Keratinocyte (primary cell): ENCODE measurements at regions not wholly inside any gene's neighbourhood (a gene's known extent, or its start where the extent isn't known, plus 50 kb on each side); places are given as distances from the start of the nearest gene placed in this dataset.
"Not testable (repeated sequence)": the region's sequence is repeated elsewhere in the genome, so short reads cannot be mapped to it uniquely, and the experiment has no call there.

Experiments
- EZH2 ChIP-seq: IDR thresholded peaks from one replicate; pipeline ENCODE4 v1.6.1; 2012; ENCODE audit warnings: inconsistent platforms, mild to moderate bottlenecking, low read length, moderate library complexity
- TF ChIP-seq, protein P1 (sequence below), 3 experiments: IDR thresholded peaks in 1 of 3; conservative IDR thresholded peaks in 1 of 3; optimal IDR thresholded peaks in 1 of 3; 2 replicates in 2 of 3; 3 replicates in 1 of 3; pipeline versions ENCODE3 to v1.5.1; 2011; ENCODE audit warnings: low read length in 3 of 3, mild to moderate bottlenecking in 3 of 3, moderate library complexity in 2 of 3, control low read depth in 1 of 3, inconsistent platforms in 1 of 3; ENCODE audit not compliant: insufficient read depth in 2 of 3; ENCODE audit errors: extremely low read depth in 1 of 3

DNA sequence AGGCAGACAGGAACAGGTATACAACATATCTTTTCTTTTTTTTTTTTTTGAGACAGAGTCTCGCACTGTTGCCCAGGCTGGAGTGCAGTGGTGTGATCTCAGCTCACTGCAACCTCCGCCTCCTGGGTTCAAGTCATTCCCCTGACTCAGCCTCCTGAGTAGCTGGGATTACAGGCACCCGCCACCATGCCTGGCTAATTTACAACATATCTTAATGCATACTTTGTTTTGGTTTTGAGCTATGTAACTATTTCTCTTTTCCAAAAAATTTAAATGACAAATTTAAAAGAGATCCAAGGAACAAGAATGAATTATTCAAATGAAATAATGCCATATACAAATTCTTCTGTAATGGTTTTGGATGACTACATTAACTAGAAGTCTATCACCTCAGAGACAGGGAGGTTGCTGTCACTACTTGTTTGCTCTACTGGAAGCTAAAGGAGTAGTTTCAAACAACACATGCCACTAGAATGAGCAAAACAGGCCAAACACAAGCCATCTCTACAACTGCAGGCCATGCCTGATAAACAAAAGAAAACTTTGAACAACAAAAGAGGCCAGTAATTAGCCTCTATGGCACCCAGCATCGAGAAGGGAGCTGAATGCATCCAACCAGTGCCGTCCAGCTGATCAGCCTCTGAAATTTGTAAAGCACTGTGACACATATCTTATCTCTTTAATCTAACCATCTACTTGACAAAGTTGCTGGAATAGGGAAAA lies 133.6 kb upstream of the VOPP1 start:
- TF ChIP-seq, protein P1, sequence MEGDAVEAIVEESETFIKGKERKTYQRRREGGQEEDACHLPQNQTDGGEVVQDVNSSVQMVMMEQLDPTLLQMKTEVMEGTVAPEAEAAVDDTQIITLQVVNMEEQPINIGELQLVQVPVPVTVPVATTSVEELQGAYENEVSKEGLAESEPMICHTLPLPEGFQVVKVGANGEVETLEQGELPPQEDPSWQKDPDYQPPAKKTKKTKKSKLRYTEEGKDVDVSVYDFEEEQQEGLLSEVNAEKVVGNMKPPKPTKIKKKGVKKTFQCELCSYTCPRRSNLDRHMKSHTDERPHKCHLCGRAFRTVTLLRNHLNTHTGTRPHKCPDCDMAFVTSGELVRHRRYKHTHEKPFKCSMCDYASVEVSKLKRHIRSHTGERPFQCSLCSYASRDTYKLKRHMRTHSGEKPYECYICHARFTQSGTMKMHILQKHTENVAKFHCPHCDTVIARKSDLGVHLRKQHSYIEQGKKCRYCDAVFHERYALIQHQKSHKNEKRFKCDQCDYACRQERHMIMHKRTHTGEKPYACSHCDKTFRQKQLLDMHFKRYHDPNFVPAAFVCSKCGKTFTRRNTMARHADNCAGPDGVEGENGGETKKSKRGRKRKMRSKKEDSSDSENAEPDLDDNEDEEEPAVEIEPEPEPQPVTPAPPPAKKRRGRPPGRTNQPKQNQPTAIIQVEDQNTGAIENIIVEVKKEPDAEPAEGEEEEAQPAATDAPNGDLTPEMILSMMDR (optimal IDR thresholded peaks at IDR 0.05 in 1 of 3, IDR thresholded peaks at IDR 0.05 in 1 of 3, conservative IDR thresholded peaks at IDR 0.05 in 1 of 3; ENCODE audit: extremely low read depth in 1 of 3, insufficient read depth in 2 of 3, low read length in 3 of 3): not testable (repeated sequence)
- not testable (repeated sequence) for TF ChIP-seq EZH2
